ENCODE measurements at regions not wholly inside any gene's neighbourhood (a gene's known extent, or its start where the extent isn't known, plus 50 kb on each side); places are given as distances from the start of the nearest gene placed in this dataset.

DNA sequence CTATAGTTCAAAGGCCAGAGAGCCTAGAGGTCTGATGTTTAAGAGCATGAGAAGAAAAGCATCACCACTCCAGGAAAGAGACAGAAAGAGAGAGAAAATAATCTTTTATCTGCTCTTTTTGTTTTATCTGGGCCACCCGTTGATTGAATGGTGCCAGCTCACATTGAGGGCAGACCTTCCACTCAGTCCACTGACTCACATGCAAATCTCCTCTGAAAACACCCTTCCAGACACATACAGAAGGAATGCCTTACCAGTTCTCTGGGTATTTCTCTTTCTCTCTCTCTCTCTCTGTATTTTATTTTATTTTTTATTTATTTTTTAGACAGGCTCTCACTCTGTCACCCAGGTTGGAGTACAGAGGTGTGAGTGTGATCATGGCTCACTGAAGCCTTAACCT, 252.5 kb downstream of the DTHD1 start:
- TF ChIP-seq, protein P1, sequence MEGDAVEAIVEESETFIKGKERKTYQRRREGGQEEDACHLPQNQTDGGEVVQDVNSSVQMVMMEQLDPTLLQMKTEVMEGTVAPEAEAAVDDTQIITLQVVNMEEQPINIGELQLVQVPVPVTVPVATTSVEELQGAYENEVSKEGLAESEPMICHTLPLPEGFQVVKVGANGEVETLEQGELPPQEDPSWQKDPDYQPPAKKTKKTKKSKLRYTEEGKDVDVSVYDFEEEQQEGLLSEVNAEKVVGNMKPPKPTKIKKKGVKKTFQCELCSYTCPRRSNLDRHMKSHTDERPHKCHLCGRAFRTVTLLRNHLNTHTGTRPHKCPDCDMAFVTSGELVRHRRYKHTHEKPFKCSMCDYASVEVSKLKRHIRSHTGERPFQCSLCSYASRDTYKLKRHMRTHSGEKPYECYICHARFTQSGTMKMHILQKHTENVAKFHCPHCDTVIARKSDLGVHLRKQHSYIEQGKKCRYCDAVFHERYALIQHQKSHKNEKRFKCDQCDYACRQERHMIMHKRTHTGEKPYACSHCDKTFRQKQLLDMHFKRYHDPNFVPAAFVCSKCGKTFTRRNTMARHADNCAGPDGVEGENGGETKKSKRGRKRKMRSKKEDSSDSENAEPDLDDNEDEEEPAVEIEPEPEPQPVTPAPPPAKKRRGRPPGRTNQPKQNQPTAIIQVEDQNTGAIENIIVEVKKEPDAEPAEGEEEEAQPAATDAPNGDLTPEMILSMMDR (IDR thresholded peaks at IDR 0.05; ENCODE audit: low read depth, low read length) = no peak
- no peak overlapping the region for H3K4me3 ChIP-seq (replicated peaks in 1 of 2; ENCODE audit: low read depth in 2 of 2, low read length in 2 of 2)
- DNase-seq (ENCODE audit: low read depth in 2 of 2) = no peak

DNA sequence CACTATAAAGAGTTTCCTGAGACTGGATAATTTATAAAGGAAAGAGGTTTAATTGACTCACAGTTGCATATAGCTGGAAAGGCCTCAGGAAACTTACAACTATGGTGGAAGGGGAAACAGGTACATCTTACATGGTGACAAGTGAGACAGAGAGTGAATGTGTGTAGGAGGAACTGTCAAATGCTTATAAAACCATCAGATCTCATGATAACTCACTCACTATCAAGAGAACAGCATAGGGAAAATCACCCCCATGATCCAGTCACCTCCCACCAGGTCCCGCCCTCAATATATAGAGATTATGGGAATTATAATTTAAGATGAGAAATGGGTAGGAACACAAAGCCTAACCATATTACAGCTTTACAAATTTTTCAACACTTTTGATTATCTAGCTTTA, 266.0 kb downstream of the DTHD1 start:
- TF ChIP-seq, protein P1 (IDR thresholded peaks at IDR 0.05; ENCODE audit: low read depth, low read length) = no peak
- H3K4me3 ChIP-seq (replicated peaks in 1 of 2; ENCODE audit: low read depth in 2 of 2, low read length in 2 of 2) = no peak overlapping the region
- no peak for DNase-seq (ENCODE audit: low read depth in 2 of 2)

- no peak for DNase-seq (ENCODE audit: low read depth in 2 of 2)
- TF ChIP-seq, protein P1 (IDR thresholded peaks at IDR 0.05; ENCODE audit: low read depth, low read length) = no peak
- no peak overlapping the region for H3K4me3 ChIP-seq (replicated peaks in 1 of 2; ENCODE audit: low read depth in 2 of 2, low read length in 2 of 2)
These were observed 267.8 kb downstream of the DTHD1 start for GRCh38 chr4:36549252-36549651.

GRCh38 chr4:36549992-36550391, 268.6 kb downstream of the DTHD1 start:
- no peak for DNase-seq (ENCODE audit: low read depth in 2 of 2)
- H3K4me3 ChIP-seq (replicated peaks in 1 of 2; ENCODE audit: low read depth in 2 of 2, low read length in 2 of 2) = no peak overlapping the region
- TF ChIP-seq, protein P1 (IDR thresholded peaks at IDR 0.05; ENCODE audit: low read depth, low read length) = no peak

- TF ChIP-seq, protein P1 (IDR thresholded peaks at IDR 0.05; ENCODE audit: low read depth, low read length) = no peak
- DNase-seq (ENCODE audit: low read depth in 2 of 2) = no peak
- no peak overlapping the region for H3K4me3 ChIP-seq (replicated peaks in 1 of 2; ENCODE audit: low read depth in 2 of 2, low read length in 2 of 2)
These were observed 270.3 kb downstream of the DTHD1 start for GRCh38 chr4:36551697-36552214.

DNA sequence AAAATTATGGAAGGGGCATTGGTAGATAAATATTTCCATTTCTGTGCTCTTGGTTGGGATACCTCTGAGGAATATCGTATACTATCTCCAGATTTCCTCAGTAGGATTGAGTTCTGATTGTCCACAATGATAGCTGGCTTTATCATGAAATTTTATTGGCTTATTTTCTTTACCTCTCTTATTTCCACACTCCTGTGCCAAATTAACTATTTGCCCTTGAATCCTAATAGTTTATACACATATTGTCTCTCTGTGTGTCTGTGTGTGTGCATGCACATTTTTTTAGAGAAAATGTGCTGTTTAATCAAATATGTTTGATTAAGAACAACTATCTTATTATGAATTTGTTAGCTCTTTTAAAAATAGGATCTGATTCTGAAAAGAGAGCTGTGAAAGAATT, 271.6 kb downstream of the DTHD1 start:
- H3K4me3 ChIP-seq (replicated peaks in 1 of 2; ENCODE audit: low read depth in 2 of 2, low read length in 2 of 2) = no peak overlapping the region
- TF ChIP-seq, protein P1 (IDR thresholded peaks at IDR 0.05; ENCODE audit: low read depth, low read length) = no peak
- no peak for DNase-seq (ENCODE audit: low read depth in 2 of 2)

DNA sequence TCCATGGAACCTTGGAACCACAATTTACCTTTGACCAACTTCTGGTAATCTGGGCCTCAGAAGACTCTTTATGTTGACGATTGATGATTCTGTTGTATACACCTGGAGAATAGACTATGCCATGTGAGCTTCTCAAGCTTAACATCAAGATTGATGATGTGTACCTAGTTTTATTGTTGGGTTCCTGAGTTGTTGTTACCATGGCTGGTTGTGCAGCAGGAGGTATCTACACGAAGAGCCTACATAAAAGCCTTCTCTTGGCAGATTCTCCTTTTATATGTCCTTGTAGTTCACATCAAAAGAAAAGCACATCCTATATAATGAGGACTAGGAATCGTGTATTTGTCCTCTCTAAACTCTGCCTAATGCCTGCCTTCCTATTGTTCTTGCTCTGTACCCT, 272.0 kb downstream of the DTHD1 start:
- H3K4me3 ChIP-seq (replicated peaks in 1 of 2; ENCODE audit: low read depth in 2 of 2, low read length in 2 of 2) = no peak overlapping the region
- TF ChIP-seq, protein P1 (IDR thresholded peaks at IDR 0.05; ENCODE audit: low read depth, low read length) = no peak
- no peak for DNase-seq (ENCODE audit: low read depth in 2 of 2)
